Karpas-422 (cell line): ENCODE measurements at regions not wholly inside any gene's neighbourhood (a gene's known extent, or its start where the extent isn't known, plus 50 kb on each side); places are given as distances from the start of the nearest gene placed in this dataset.
"Not testable (repeated sequence)": the region's sequence is repeated elsewhere in the genome, so short reads cannot be mapped to it uniquely, and the experiment has no call there.

Source experiments
- DNase-seq: peaks from one replicate; pipeline ENCODE4 v3.0.0-alpha.2; 2015
- H2AFZ ChIP-seq: fragments of 200-600 bp; sonication (generic); 2 replicates; pipeline ENCODE4 v1.6.1; 2014; ENCODE audit warnings: antibody characterized with exemption, low read length, mixed read lengths
- H3K27ac ChIP-seq: fragments of 200-600 bp; sonication (generic); 2 replicates; pipeline ENCODE4 v1.5.1; 2014; ENCODE audit warnings: mild to moderate bottlenecking, low read length, moderate library complexity
- H3K27me3 ChIP-seq: fragments of 200-600 bp; sonication (generic); 2 replicates; pipeline ENCODE4 v1.6.1; 2014; ENCODE audit warnings: low read length, mixed read lengths
- H3K36me3 ChIP-seq: fragments of 200-600 bp; sonication (generic); 2 replicates; pipeline ENCODE4 v1.6.1; 2014; ENCODE audit warnings: low read length, mixed read lengths; ENCODE audit not compliant: insufficient read depth
- H3K4me1 ChIP-seq: fragments of 200-600 bp; sonication (generic); 2 replicates; pipeline ENCODE4 v1.6.1; 2014; ENCODE audit warnings: mild to moderate bottlenecking, low read length, mixed read lengths
- H3K4me2 ChIP-seq: fragments of 200-600 bp; sonication (generic); 2 replicates; pipeline ENCODE4 v1.6.1; 2014; ENCODE audit warnings: low read length, low read depth, mild to moderate bottlenecking; ENCODE audit not compliant: poor library complexity, severe bottlenecking
- H3K4me3 ChIP-seq: fragments of 200-600 bp; sonication (generic); 2 replicates; pipeline ENCODE4 v1.5.1; 2014; ENCODE audit warnings: mild to moderate bottlenecking, antibody characterized with exemption, low read length, mixed read lengths
- H3K79me2 ChIP-seq: fragments of 200-600 bp; sonication (generic); 2 replicates; pipeline ENCODE4 v1.6.1; 2014; ENCODE audit warnings: mild to moderate bottlenecking, low read length, mixed read lengths
- H3K9ac ChIP-seq: fragments of 200-600 bp; sonication (generic); 2 replicates; pipeline ENCODE4 v1.6.0; 2014; ENCODE audit warnings: low read length
- H3K9me2 ChIP-seq: fragments of 200-600 bp; sonication (generic), shearing (Covaris generic); replicated peaks from 2 replicates; pipeline ENCODE4 v1.6.0; 2014; ENCODE audit warnings: mild to moderate bottlenecking, low read length, moderate library complexity; ENCODE audit not compliant: insufficient read depth
- H3K9me3 ChIP-seq: fragments of 300-700, 200-600 bp; sonication (generic); 2 replicates; pipeline ENCODE4 v1.6.1; 2014; ENCODE audit warnings: low read length, mixed read lengths
- H4K20me1 ChIP-seq: fragments of 200-600 bp; sonication (generic); 2 replicates; pipeline ENCODE4 v1.6.1; 2014; ENCODE audit warnings: mild to moderate bottlenecking, antibody characterized with exemption, low read length, low read depth; ENCODE audit not compliant: insufficient read depth

- no peaks in the 10 kb centered on the region for H3K79me2 ChIP-seq
- no peaks in the 10 kb centered on the region for H3K27me3 ChIP-seq
- no peak overlapping the region for H3K9ac ChIP-seq
- peak; percentile 80 for DNase-seq
- no peaks in the 10 kb centered on the region for H3K36me3 ChIP-seq
- no peaks in the 10 kb centered on the region for H3K9me2 ChIP-seq
- no peak overlapping the region for H3K4me3 ChIP-seq
- peak overlapping the region; percentile 44 for H3K4me2 ChIP-seq
- H3K27ac ChIP-seq, result no peak overlapping the region
- H2AFZ ChIP-seq, result no peak overlapping the region
- no peaks in the 10 kb centered on the region for H3K9me3 ChIP-seq
- peaks cover 17% of the 10 kb centered on the region for H3K4me1 ChIP-seq
- H4K20me1 ChIP-seq, result no peaks in the 10 kb centered on the region
Measured at GRCh38 chr6:120938876-120939472, 395.3 kb downstream of the TBC1D32 start.

GRCh38 chr6:120938164-120938875 is 396.0 kb downstream of the TBC1D32 start:
- no peaks in the 10 kb centered on the region for H3K79me2 ChIP-seq
- H2AFZ ChIP-seq, result no peak overlapping the region
- no peak for DNase-seq
- H3K4me1 ChIP-seq, result peaks cover 17% of the 10 kb centered on the region
- no peaks in the 10 kb centered on the region for H3K36me3 ChIP-seq
- H3K4me3 ChIP-seq, result no peak overlapping the region
- H3K9me2 ChIP-seq, result no peaks in the 10 kb centered on the region
- no peaks in the 10 kb centered on the region for H3K27me3 ChIP-seq
- H3K9me3 ChIP-seq, result no peaks in the 10 kb centered on the region
- H3K27ac ChIP-seq, result no peak overlapping the region
- H4K20me1 ChIP-seq, result no peaks in the 10 kb centered on the region
- H3K9ac ChIP-seq, result no peak overlapping the region
- no peak overlapping the region for H3K4me2 ChIP-seq

- Histone ChIP-seq H3K27ac (no peak overlapping the region), H3K9ac (no peak overlapping the region), H3K36me3 (no peaks in the 10 kb centered on the region), H3K4me3 (no peak overlapping the region), H3K27me3 (no peaks in the 10 kb centered on the region), H3K4me2 (no peak overlapping the region), H4K20me1 (no peaks in the 10 kb centered on the region), H3K9me3 (no peaks in the 10 kb centered on the region), H2AFZ (no peak overlapping the region), H3K4me1 (peaks cover 17% of the 10 kb centered on the region), H3K9me2 (no peaks in the 10 kb centered on the region), H3K79me2 (no peaks in the 10 kb centered on the region)
- DNase-seq, result no peak
Measured at GRCh38 chr6:120935908-120936307, 398.4 kb downstream of the TBC1D32 start.

GRCh38 chr6:120935016-120935415 is 399.3 kb downstream of the TBC1D32 start:
- no peaks in the 10 kb centered on the region for H3K36me3 ChIP-seq
- H3K9me3 ChIP-seq, result no peaks in the 10 kb centered on the region
- no peaks in the 10 kb centered on the region for H4K20me1 ChIP-seq
- peaks cover 17% of the 10 kb centered on the region for H3K4me1 ChIP-seq
- no peak overlapping the region for H3K4me2 ChIP-seq
- H2AFZ ChIP-seq, result no peak overlapping the region
- no peak overlapping the region for H3K4me3 ChIP-seq
- H3K9me2 ChIP-seq, result no peaks in the 10 kb centered on the region
- DNase-seq, result no peak
- no peak overlapping the region for H3K27ac ChIP-seq
- no peaks in the 10 kb centered on the region for H3K27me3 ChIP-seq
- no peak overlapping the region for H3K9ac ChIP-seq
- H3K79me2 ChIP-seq, result no peaks in the 10 kb centered on the region

- H3K4me2 ChIP-seq, DNase-seq, H3K9ac ChIP-seq, H3K9me2 ChIP-seq, H3K27ac ChIP-seq, H3K79me2 ChIP-seq, H3K36me3 ChIP-seq, H3K4me1 ChIP-seq, H3K9me3 ChIP-seq, H2AFZ ChIP-seq, H4K20me1 ChIP-seq, H3K27me3 ChIP-seq, H3K4me3 ChIP-seq: not testable (repeated sequence)
Measured at GRCh38 chr6:120931520-120932180, 402.6 kb downstream of the TBC1D32 start.

GRCh38 chr6:120930500-120930899 is 403.8 kb downstream of the TBC1D32 start:
- not testable (repeated sequence) for H3K27me3 ChIP-seq, H3K36me3 ChIP-seq, H3K4me2 ChIP-seq, H3K9me3 ChIP-seq, DNase-seq, H4K20me1 ChIP-seq, H3K27ac ChIP-seq, H3K9me2 ChIP-seq, H2AFZ ChIP-seq, H3K79me2 ChIP-seq, H3K4me1 ChIP-seq, H3K9ac ChIP-seq, H3K4me3 ChIP-seq

- H4K20me1 ChIP-seq, result no peaks in the 10 kb centered on the region
- no peaks in the 10 kb centered on the region for H3K9me2 ChIP-seq
- H3K9me3 ChIP-seq, result no peaks in the 10 kb centered on the region
- no peaks in the 10 kb centered on the region for H3K27me3 ChIP-seq
- no peak overlapping the region for H3K4me2 ChIP-seq
- H3K36me3 ChIP-seq, result no peaks in the 10 kb centered on the region
- DNase-seq, result no peak
- no peaks in the 10 kb centered on the region for H3K4me1 ChIP-seq
- H2AFZ ChIP-seq, result no peak overlapping the region
- H3K4me3 ChIP-seq, result no peak overlapping the region
- no peak overlapping the region for H3K9ac ChIP-seq
- no peaks in the 10 kb centered on the region for H3K79me2 ChIP-seq
- no peak overlapping the region for H3K27ac ChIP-seq
Measured at GRCh38 chr6:120924214-120924613, 410.1 kb downstream of the TBC1D32 start.

GRCh38 chr6:120918137-120918536 is 416.1 kb downstream of the TBC1D32 start:
- Histone ChIP-seq H3K9ac (no peak overlapping the region), H3K79me2 (no peaks in the 10 kb centered on the region), H3K9me3 (no peaks in the 10 kb centered on the region), H3K36me3 (no peaks in the 10 kb centered on the region), H2AFZ (no peak overlapping the region), H4K20me1 (no peaks in the 10 kb centered on the region), H3K27ac (no peak overlapping the region), H3K4me3 (no peak overlapping the region), H3K9me2 (no peaks in the 10 kb centered on the region), H3K4me2 (no peak overlapping the region), H3K27me3 (no peaks in the 10 kb centered on the region), H3K4me1 (no peaks in the 10 kb centered on the region)
- DNase-seq, result no peak
